GM12878 (cell line): ENCODE measurements at regions not wholly inside any gene's neighbourhood (a gene's known extent, or its start where the extent isn't known, plus 50 kb on each side); places are given as distances from the start of the nearest gene placed in this dataset.

Source experiments
- ATAC-seq: fragments of 200-7000 bp; cut with Tn5 transposase; 3 replicates; pipeline ENCODE4 v1.9.1; 2020; ENCODE audit warnings: mild to moderate bottlenecking, moderate library complexity
- BruUV-seq: library from RNA; stranded (reverse); fragments of 400-500 nt; replicated peaks from 2 replicates; lab custom pipeline; 2021; lab: Mats Ljungman, UMichigan
- CTCF ChIA-PET: fragments of 300-600 bp; sonication (Branson Sonifier 250); formaldehyde crosslinking; extraction: SDS; loops from one replicate; lab custom pipeline; 2021; ENCODE audit warnings: inconsistent platforms; lab: Yijun Ruan, JAX
- POLR2A ChIA-PET: fragments of 350-600 bp; formaldehyde crosslinking; extraction: SDS; loops from one replicate; lab custom pipeline; 2021; ENCODE audit warnings: inconsistent platforms; lab: Charles Lee
- RAD21 ChIA-PET: fragments of 300-600 bp; sonication (Branson Sonifier 250); formaldehyde crosslinking; loops from one replicate; lab custom pipeline; 2023; ENCODE audit warnings: antibody characterized with exemption; ENCODE audit not compliant: unreplicated experiment; lab: Charles Lee
- SMC1A ChIA-PET: fragments of 300-600 bp; sonication (Branson Sonifier 250); formaldehyde crosslinking; loops from one replicate; lab custom pipeline; 2023; ENCODE audit not compliant: unreplicated experiment, uncharacterized antibody; lab: Charles Lee
- DNase-seq: peaks from one replicate; pipeline ENCODE4 v3.0.0-alpha.2; 2011; ENCODE audit warnings: low read depth, low spot score
- FAIRE-seq: peaks from 3 replicates; lab custom pipeline; 2011; peaks lifted over from hg19 to GRCh38; lab: Jason Lieb, UNC
- H2AFZ ChIP-seq: 2 replicates; pipeline ENCODE4 v1.6.0; 2011; ENCODE audit warnings: low read depth, low read length, control low read depth; ENCODE audit not compliant: control insufficient read depth
- H3K27ac ChIP-seq: 2 replicates; pipeline ENCODE4 v1.5.1; 2011; ENCODE audit warnings: control low read depth; ENCODE audit not compliant: control insufficient read depth, insufficient read depth
- H3K27me3 ChIP-seq, 2 experiments: replicated peaks in 1 of 2; 2 replicates each; pipeline versions ENCODE4 v1.6.0 to v1.6.1; 2011; ENCODE audit warnings: low read length in 1 of 2; ENCODE audit not compliant: control insufficient read depth in 2 of 2, insufficient read depth in 2 of 2
- H3K36me3 ChIP-seq, 2 experiments: 2 replicates each; pipeline ENCODE4 v1.5.1; 2011; ENCODE audit warnings: low read length in 1 of 2; ENCODE audit not compliant: control insufficient read depth in 2 of 2, insufficient read depth in 2 of 2
- H3K4me1 ChIP-seq: 2 replicates; pipeline ENCODE4 v1.6.1; 2011; ENCODE audit warnings: mild to moderate bottlenecking, low read length, moderate library complexity, mixed read lengths; ENCODE audit not compliant: control insufficient read depth, insufficient read depth
- H3K4me2 ChIP-seq: 2 replicates; pipeline ENCODE4 v1.6.0; 2011; ENCODE audit warnings: control low read depth; ENCODE audit not compliant: control insufficient read depth, insufficient read depth
- H3K4me3 ChIP-seq: fragments of 200-600 bp; sonication (generic); 2 replicates; pipeline ENCODE4 v1.5.1; 2016
- H3K79me2 ChIP-seq: 2 replicates; pipeline ENCODE4 v1.6.0; 2011; ENCODE audit warnings: low read length; ENCODE audit not compliant: control insufficient read depth, insufficient read depth
- H3K9ac ChIP-seq: 2 replicates; pipeline ENCODE4 v1.8.0; 2011; ENCODE audit warnings: low read length, control low read depth, mixed read lengths; ENCODE audit not compliant: control insufficient read depth, insufficient read depth
- H3K9me3 ChIP-seq: replicated peaks from 3 replicates; pipeline ENCODE4 v1.5.1; 2011; ENCODE audit warnings: mild to moderate bottlenecking, low read length; ENCODE audit not compliant: control insufficient read depth, insufficient read depth
- H4K20me1 ChIP-seq: 2 replicates; pipeline ENCODE4 v1.6.0; 2011; ENCODE audit not compliant: control insufficient read depth, insufficient read depth
- ATF7 ChIP-seq: fragments of 450-650 bp; IDR thresholded peaks from 2 replicates; pipeline ENCODE4 v1.6.1; 2016; ENCODE audit warnings: low read depth, mild to moderate bottlenecking
- HDAC6 ChIP-seq: fragments of 200-600 bp; sonication (generic); IDR thresholded peaks from one replicate; pipeline ENCODE4 v1.8.0; 2017; ENCODE audit warnings: antibody characterized with exemption; ENCODE audit not compliant: unreplicated experiment
- JUNB ChIP-seq: IDR thresholded peaks from 2 replicates; pipeline ENCODE4 v1.6.1; 2016; ENCODE audit warnings: antibody characterized with exemption, mild to moderate bottlenecking
- LARP7 ChIP-seq: fragments of 450-650 bp; IDR thresholded peaks from 2 replicates; pipeline ENCODE4 v1.6.1; 2017; ENCODE audit warnings: mild to moderate bottlenecking
- MYB ChIP-seq: fragments of 150-350 bp; IDR thresholded peaks from 2 replicates; pipeline ENCODE4 v1.6.1; 2014; ENCODE audit warnings: mild to moderate bottlenecking, low read depth, low read length, borderline replicate concordance
- NBN ChIP-seq: fragments of 450-650 bp; IDR thresholded peaks from 2 replicates; pipeline ENCODE4 v1.6.1; 2016
- NR2C1 ChIP-seq: fragments of 450-650 bp; IDR thresholded peaks from 2 replicates; pipeline ENCODE4 v1.6.1; 2017; ENCODE audit warnings: antibody characterized with exemption, mild to moderate bottlenecking, moderate library complexity
- RAD51 ChIP-seq: fragments of 450-650 bp; IDR thresholded peaks from 2 replicates; pipeline ENCODE4 v1.6.1; 2016; ENCODE audit warnings: moderate library complexity, mild to moderate bottlenecking, inconsistent platforms
- RFX5 ChIP-seq: IDR thresholded peaks from 2 replicates; pipeline ENCODE4 v1.6.1; 2011; ENCODE audit warnings: low read depth, low read length, improper control_type of control experiment
- STAT3 ChIP-seq: IDR thresholded peaks from 2 replicates; pipeline ENCODE4 v1.6.1; 2011; ENCODE audit warnings: low read depth, low read length, improper control_type of control experiment
- TBL1XR1 ChIP-seq: IDR thresholded peaks from 2 replicates; pipeline ENCODE4 v1.6.1; 2012; ENCODE audit warnings: low read depth, low read length, improper control_type of control experiment
- ZBED1 ChIP-seq: IDR thresholded peaks from 2 replicates; pipeline ENCODE4 v1.6.1; 2016; ENCODE audit warnings: borderline replicate concordance
- ZNF207 ChIP-seq: fragments of 450-650 bp; IDR thresholded peaks from 2 replicates; pipeline ENCODE4 v1.6.1; 2014; ENCODE audit warnings: antibody characterized with exemption, mild to moderate bottlenecking, borderline replicate concordance
- ZNF274 ChIP-seq: IDR thresholded peaks from one replicate; pipeline ENCODE4 v1.8.0; 2011; ENCODE audit not compliant: insufficient read length, insufficient read depth
- WGBS: methylation state at CpG from one replicate; pipeline ENCODE4 v1.1.6; 2016; ENCODE audit warnings: low lambda C conversion rate; ENCODE audit not compliant: insufficient replicate concordance, insufficient coverage; ENCODE audit errors: missing lambda C conversion rate; 5-methylcytosine and 5-hydroxymethylcytosine counted together
- in situ Hi-C: fragments of 300-500 bp; cut with MboI; formaldehyde crosslinking; loops from 9 replicates; pipeline ENCODE4 v1.14.3; 2018; ENCODE audit warnings: mixed read lengths
- intact Hi-C: fragments of 100-400 bp; cut with micrococcal nuclease; formaldehyde crosslinking; loops from one replicate; pipeline ENCODE4 v1.14.2; 2022; ENCODE audit not compliant: unreplicated experiment
- TF ChIP-seq, protein P1 (sequence below): fragments of 450-650 bp; IDR thresholded peaks from 2 replicates; pipeline ENCODE4 v1.6.1; 2018; ENCODE audit warnings: mild to moderate bottlenecking, low read depth, moderate library complexity; ENCODE audit not compliant: partially characterized antibody
- TF ChIP-seq, protein P2 (sequence below): IDR thresholded peaks from 2 replicates; pipeline ENCODE4 v1.6.1; 2012; ENCODE audit warnings: low read depth, low read length, improper control_type of control experiment

DNA sequence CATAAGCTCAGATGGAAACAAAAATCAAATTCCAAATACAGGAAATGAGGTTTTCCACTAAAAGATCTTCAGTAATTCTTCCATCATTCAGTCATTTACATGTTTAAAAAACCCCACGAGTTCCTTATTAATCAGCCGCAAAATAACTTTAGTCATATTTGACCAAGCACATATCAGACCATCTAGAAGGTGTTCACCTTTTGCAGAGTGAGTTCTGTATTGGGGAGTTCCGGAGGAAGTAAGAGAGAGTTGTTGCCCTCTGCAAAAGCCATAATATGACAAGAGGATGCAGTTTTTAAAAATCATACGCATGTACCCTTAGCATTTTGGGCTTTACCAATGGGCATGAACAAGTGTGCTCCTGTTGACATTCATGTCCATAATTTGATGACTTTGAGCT, 61.6 kb downstream of the CCR1 start:
- no TSS peak for BruUV-seq
- no peak overlapping the region for H2AFZ ChIP-seq
- no peaks in the 10 kb centered on the region for H3K79me2 ChIP-seq
- CTCF ChIA-PET = no interaction called here
- no peaks in the 10 kb centered on the region; the same call in 2 of the 3 replicates for H3K9me3 ChIP-seq
- no peak overlapping the region for H3K4me2 ChIP-seq
- FAIRE-seq (no peak), ATAC-seq (no peak), DNase-seq (no peak)
- H3K9ac ChIP-seq = no peak overlapping the region
- POLR2A ChIA-PET = no interaction called here
- H3K36me3 ChIP-seq = no peaks in the 10 kb centered on the region
- RAD21 ChIA-PET = no interaction called here
- H3K27me3 ChIP-seq = no peaks in the 10 kb centered on the region
- intact Hi-C loops = no loop called here
- H3K4me1 ChIP-seq = no peaks in the 10 kb centered on the region
- H4K20me1 ChIP-seq = no peaks in the 10 kb centered on the region
- no peak overlapping the region for H3K27ac ChIP-seq
- SMC1A ChIA-PET = interaction anchor here (1.6 kb wide), 1 partner anchor 13 kb away, joined by 3 read pairs; no protein-coding TSS in a partner anchor
- in situ Hi-C loops = no loop called here
- no peak overlapping the region for H3K4me3 ChIP-seq
- WGBS = 55% methylated on average over 4 of the region's 4 CpGs
- TF ChIP-seq LARP7 (no peak), STAT3 (no peak)
- TF ChIP-seq, all 136 proteins: peak for 0

DNA sequence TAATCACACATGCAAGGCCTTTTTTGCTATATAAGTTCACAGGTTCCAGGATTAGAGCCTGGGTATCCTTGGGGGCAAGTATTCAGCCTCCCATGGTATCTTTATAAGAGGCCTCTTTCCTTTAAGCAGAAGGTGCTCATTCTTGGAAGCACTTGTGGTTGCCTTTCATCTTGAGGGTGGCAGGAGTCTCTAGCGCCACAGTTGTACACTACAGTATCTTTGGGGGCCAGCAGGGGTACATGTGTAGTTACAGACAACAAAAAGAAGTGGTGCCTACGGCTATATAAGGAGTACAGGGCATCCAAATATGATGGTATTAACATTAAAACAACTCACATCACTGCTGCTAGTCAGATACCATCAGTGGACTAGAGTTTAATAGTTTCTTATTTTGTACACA, 62.1 kb downstream of the CCR1 start:
- no peak overlapping the region for H3K27ac ChIP-seq
- intact Hi-C loops (no loop called here), in situ Hi-C loops (no loop called here)
- SMC1A ChIA-PET = interaction anchor here (1.6 kb wide), 1 partner anchor 12 kb away, joined by 3 read pairs; no protein-coding TSS in a partner anchor
- H3K36me3 ChIP-seq = no peaks in the 10 kb centered on the region
- H3K4me2 ChIP-seq = no peak overlapping the region
- no peaks in the 10 kb centered on the region for H4K20me1 ChIP-seq
- DNase-seq (no peak), FAIRE-seq (no peak), ATAC-seq (no peak)
- no peak overlapping the region for H3K4me3 ChIP-seq
- no peak overlapping the region for H3K9ac ChIP-seq
- H3K4me1 ChIP-seq = no peaks in the 10 kb centered on the region
- H3K27me3 ChIP-seq = no peaks in the 10 kb centered on the region
- 40% methylated on average over 2 of the region's 2 CpGs for WGBS
- no peaks in the 10 kb centered on the region for H3K79me2 ChIP-seq
- no peak overlapping the region for H2AFZ ChIP-seq
- POLR2A ChIA-PET = no interaction called here
- CTCF ChIA-PET = no interaction called here
- H3K9me3 ChIP-seq = no peaks in the 10 kb centered on the region; the same call in 2 of the 3 replicates
- no TSS peak for BruUV-seq
- RAD21 ChIA-PET = no interaction called here
- TF ChIP-seq RAD51 = no peak
- TF ChIP-seq, protein P1, sequence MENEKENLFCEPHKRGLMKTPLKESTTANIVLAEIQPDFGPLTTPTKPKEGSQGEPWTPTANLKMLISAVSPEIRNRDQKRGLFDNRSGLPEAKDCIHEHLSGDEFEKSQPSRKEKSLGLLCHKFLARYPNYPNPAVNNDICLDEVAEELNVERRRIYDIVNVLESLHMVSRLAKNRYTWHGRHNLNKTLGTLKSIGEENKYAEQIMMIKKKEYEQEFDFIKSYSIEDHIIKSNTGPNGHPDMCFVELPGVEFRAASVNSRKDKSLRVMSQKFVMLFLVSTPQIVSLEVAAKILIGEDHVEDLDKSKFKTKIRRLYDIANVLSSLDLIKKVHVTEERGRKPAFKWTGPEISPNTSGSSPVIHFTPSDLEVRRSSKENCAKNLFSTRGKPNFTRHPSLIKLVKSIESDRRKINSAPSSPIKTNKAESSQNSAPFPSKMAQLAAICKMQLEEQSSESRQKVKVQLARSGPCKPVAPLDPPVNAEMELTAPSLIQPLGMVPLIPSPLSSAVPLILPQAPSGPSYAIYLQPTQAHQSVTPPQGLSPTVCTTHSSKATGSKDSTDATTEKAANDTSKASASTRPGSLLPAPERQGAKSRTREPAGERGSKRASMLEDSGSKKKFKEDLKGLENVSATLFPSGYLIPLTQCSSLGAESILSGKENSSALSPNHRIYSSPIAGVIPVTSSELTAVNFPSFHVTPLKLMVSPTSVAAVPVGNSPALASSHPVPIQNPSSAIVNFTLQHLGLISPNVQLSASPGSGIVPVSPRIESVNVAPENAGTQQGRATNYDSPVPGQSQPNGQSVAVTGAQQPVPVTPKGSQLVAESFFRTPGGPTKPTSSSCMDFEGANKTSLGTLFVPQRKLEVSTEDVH = no peak
- no peak for TF ChIP-seq NR2C1
- TF ChIP-seq ATF7 = no peak
- no peak for TF ChIP-seq NBN
- TF ChIP-seq ZBED1 = no peak
- no peak for TF ChIP-seq MYB
- no peak for TF ChIP-seq RFX5
- no peak for TF ChIP-seq TBL1XR1
- TF ChIP-seq, protein P2, sequence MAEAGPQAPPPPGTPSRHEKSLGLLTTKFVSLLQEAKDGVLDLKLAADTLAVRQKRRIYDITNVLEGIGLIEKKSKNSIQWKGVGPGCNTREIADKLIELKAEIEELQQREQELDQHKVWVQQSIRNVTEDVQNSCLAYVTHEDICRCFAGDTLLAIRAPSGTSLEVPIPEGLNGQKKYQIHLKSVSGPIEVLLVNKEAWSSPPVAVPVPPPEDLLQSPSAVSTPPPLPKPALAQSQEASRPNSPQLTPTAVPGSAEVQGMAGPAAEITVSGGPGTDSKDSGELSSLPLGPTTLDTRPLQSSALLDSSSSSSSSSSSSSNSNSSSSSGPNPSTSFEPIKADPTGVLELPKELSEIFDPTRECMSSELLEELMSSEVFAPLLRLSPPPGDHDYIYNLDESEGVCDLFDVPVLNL = no peak
- no peak for TF ChIP-seq ZNF207
- TF ChIP-seq JUNB = no peak
- TF ChIP-seq ZNF274 = no peak
- no peak for TF ChIP-seq HDAC6
